22Rv1 (cell line): ENCODE measurements at regions not wholly inside any gene's neighbourhood (a gene's known extent, or its start where the extent isn't known, plus 50 kb on each side); places are given as distances from the start of the nearest gene placed in this dataset.

ENCODE experiments used
- H3K27ac ChIP-seq: fragments of 450-650 bp; 2 replicates; pipeline ENCODE4 v1.5.1; 2017
- ZFX ChIP-seq: fragments of 450-650 bp; IDR thresholded peaks from 2 replicates; pipeline ENCODE4 v1.6.1; 2017; ENCODE audit warnings: antibody characterized with exemption, borderline replicate concordance
- TF ChIP-seq, protein P1 (sequence below): fragments of 450-650 bp; IDR thresholded peaks from 2 replicates; pipeline ENCODE4 v1.5.1; 2017; ENCODE audit warnings: mild to moderate bottlenecking

DNA sequence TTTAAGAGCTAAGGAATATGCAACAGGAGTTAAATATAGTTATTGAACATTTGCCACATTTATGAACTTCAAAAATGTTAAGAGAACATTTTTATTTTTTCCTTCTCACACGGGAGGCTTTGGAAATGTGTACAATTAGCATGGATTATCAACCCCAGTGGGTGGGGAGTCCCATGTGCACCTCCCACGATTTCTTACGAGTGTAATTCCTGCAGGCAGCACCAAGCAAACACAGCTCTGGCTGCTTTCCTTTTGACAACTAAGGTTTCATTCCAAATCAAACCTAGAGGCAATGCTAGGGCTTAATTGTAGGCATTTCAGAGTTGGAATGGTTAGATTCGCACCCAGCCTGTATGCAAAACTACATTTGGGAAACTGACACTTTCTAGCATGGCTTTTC is 460.9 kb downstream of the METTL15 start:
- no peak overlapping the region for H3K27ac ChIP-seq
- TF ChIP-seq, protein P1, sequence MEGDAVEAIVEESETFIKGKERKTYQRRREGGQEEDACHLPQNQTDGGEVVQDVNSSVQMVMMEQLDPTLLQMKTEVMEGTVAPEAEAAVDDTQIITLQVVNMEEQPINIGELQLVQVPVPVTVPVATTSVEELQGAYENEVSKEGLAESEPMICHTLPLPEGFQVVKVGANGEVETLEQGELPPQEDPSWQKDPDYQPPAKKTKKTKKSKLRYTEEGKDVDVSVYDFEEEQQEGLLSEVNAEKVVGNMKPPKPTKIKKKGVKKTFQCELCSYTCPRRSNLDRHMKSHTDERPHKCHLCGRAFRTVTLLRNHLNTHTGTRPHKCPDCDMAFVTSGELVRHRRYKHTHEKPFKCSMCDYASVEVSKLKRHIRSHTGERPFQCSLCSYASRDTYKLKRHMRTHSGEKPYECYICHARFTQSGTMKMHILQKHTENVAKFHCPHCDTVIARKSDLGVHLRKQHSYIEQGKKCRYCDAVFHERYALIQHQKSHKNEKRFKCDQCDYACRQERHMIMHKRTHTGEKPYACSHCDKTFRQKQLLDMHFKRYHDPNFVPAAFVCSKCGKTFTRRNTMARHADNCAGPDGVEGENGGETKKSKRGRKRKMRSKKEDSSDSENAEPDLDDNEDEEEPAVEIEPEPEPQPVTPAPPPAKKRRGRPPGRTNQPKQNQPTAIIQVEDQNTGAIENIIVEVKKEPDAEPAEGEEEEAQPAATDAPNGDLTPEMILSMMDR = no peak
- no peak for TF ChIP-seq ZFX

DNA sequence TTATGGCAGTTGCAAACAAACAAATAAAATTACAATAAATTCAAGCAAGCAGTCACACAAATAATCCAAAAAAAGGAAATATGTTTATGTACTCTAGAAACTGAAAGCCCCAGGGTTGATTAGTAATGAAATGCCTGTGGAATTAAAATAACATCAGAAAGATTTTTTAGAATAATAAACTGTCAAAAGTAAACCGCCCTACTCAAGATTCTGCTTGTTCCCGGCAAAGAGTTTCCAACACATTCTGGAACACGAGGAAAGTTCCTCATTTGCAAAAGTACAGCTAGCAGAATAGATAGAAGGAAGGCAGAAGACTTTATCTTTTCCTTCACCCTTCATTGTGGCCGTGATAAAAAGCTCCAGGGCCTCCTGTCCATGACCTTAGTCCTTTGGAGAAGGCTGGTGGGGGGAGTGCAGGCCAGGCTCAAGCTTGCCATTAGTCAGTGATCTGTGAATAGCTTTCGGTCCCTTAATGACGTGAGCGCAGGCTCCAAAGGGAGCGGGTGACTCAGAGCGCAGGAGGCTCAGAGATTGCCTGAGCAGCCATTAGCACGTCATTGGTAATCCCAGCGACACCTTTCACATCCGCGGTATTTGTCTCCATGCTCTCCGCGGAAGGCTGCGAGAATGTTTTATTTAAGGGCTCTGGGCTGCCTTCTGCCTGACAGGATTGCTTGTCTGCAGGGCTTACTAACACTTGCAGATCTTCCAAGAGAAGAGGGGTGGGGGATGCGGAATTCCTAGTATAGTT is 458.3 kb downstream of the METTL15 start:
- TF ChIP-seq, protein P1 = no peak
- TF ChIP-seq ZFX = no peak
- no peak overlapping the region for H3K27ac ChIP-seq

DNA sequence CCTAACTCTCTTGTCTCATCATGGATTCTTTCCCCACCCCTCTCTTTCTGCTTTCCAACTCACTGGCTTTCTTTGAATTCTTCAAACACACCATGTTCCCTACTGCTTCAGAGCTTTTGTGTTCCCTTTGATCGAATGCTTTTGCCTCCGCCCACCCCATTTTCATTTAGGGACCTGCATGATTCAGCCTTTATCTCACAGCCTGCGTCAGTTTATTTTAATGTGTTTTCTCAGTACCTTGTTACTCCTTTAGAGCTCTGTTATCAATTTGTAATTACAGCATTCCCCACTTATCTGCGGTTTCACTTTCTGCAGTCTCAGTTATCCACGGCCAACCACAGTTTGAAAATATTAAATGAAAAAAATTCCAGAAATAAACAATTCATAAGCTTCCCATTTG is 451.3 kb downstream of the METTL15 start:
- no peak overlapping the region for H3K27ac ChIP-seq
- no peak for TF ChIP-seq ZFX
- TF ChIP-seq, protein P1 = no peak

DNA sequence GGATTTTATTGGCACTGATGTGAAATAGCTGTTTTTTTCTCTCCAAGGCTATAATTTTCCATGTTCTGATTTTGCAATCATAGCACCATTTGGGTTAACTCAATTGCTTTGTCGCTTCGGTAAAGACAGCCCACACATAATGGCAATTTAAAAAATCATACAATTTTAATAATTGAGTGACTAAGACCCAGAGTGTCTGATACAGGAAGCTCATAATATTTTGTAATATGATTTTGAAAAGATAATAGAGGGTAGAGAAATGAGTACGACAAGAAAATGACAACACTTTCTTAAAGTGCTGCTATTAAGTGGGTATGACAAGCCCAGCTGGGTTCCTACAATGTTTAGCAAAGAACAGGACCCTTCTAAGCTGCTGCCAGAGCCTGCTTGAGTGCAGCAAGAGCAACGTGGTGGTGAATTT is 439.1 kb downstream of the METTL15 start:
- TF ChIP-seq, protein P1 = no peak
- TF ChIP-seq ZFX = no peak
- H3K27ac ChIP-seq = no peak overlapping the region

DNA sequence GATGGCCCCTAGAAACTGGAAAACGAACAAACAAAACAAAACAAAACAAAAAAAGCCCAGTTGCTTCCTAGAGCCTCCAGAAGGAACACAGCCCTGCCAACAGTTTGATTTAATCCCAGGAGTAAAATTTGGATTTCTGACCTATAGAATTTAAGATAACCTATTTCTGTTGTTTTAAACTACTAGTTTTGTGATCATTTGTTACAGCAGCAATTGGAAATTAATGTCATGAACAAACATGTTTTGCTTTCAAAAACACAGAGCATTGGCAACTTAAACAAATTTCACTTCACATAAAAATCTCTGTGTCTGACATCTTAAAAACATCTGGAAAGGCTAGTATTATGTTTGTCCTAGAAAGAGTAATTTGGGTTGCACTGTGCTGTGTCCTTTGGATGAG is 437.3 kb downstream of the METTL15 start:
- no peak overlapping the region for H3K27ac ChIP-seq
- TF ChIP-seq, protein P1 = no peak
- TF ChIP-seq ZFX = no peak

DNA sequence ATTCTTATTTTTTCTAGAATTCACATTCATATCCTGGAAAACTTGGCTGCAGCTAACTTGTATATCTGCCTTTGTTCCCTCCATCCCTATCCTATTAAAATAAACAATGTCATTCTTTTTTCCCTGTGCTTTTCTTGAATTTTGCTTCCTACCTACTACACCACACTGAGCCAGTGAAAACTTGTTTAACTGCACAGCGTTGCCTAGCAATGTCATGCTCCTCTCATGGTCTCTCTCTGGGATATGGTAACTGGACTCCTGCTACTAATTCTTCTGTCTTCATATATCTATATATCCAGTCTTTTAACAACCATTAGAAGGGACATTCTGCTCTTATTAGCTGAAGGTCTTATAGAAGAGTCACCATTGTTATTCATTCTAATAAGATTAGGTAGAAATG is 434.4 kb downstream of the METTL15 start:
- TF ChIP-seq, protein P1 = no peak
- no peak for TF ChIP-seq ZFX
- no peak overlapping the region for H3K27ac ChIP-seq

DNA sequence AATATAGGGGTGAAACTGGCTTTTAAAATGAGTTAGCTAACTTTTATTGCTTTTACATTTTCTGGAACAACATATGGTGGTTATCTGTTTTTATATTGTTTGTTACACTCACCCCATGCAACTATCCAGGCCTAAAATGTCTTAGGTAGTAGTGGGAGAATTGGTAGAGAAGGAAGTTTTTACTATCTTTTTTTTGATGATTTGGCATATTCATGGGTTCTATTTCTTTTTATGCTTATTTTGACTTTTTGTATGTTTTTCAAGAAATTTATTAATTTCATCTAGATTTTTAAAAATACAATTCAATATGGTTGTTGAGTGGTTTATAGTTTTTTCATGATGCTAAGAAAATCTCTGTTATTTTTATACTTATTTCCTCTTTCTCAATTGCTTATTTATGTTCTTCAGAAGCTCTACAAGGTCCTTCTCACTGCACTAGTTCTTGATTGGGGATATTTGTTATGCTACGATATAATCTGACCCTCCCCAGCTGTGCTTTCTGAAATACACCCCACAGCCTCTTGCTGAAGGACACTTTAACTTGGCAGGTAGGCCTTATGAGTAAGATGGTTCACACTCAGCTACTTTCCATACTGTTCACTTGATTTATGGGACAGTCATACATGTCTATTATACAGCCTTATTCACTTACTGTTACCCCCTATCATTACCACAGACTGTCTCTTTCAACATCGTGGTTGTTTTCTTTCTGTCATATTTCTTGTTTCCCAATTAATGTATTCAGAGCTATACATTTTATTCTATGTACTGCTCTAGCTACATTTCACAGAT is 431.2 kb downstream of the METTL15 start:
- TF ChIP-seq, protein P1 = no peak
- TF ChIP-seq ZFX = no peak
- H3K27ac ChIP-seq = no peak overlapping the region
